Effector memory CD8-positive, alpha-beta T cell (primary cell): ENCODE measurements at regions not wholly inside any gene's neighbourhood (a gene's known extent, or its start where the extent isn't known, plus 50 kb on each side); places are given as distances from the start of the nearest gene placed in this dataset.

Experiments used
- ATAC-seq: fragments of 150-1000 bp; cut with Tn5 transposase; replicated peaks from 2 replicates; pipeline ENCODE4 v1.10.0; 2021; ENCODE audit warnings: mild to moderate bottlenecking, moderate library complexity
- DNase-seq, 3 experiments: peaks; one replicate each; pipeline ENCODE4 v3.0.0; 2021
- H3K27ac Mint-ChIP-seq, 2 donors: one replicate each; pipeline ENCODE4 v1.8.0; 2022; ENCODE audit warnings: mild to moderate bottlenecking in 2 of 2, mixed read lengths in 2 of 2, moderate library complexity in 2 of 2
- H3K27me3 Mint-ChIP-seq, 2 donors: one replicate each; pipeline ENCODE4 v1.8.0; 2022; ENCODE audit warnings: mixed read lengths in 2 of 2
- H3K36me3 Mint-ChIP-seq: one replicate; pipeline ENCODE4 v1.8.0; 2022; ENCODE audit warnings: mild to moderate bottlenecking, moderate library complexity, mixed read lengths; ENCODE audit not compliant: insufficient read depth
- H3K4me1 Mint-ChIP-seq, 2 donors: one replicate each; pipeline ENCODE4 v1.8.0; 2022; ENCODE audit warnings: low read depth in 2 of 2, mixed read lengths in 2 of 2
- H3K4me3 Mint-ChIP-seq, 2 donors: one replicate each; pipeline ENCODE4 v1.8.0; 2022; ENCODE audit warnings: mild to moderate bottlenecking in 2 of 2, mixed read lengths in 2 of 2, moderate library complexity in 2 of 2
- H3K9me3 Mint-ChIP-seq, 2 donors: one replicate each; pipeline ENCODE4 v1.8.0; 2022; ENCODE audit warnings: mixed read lengths in 2 of 2

GRCh38 chr13:39867807-39868206, 212.3 kb downstream of the COG6 start:
- no peaks in the 10 kb centered on the region for H3K9me3 Mint-ChIP-seq
- H3K4me3 Mint-ChIP-seq: no peak overlapping the region
- DNase-seq (no peak), ATAC-seq (no peak)
- H3K27ac Mint-ChIP-seq: no peak overlapping the region
- H3K36me3 Mint-ChIP-seq: no peaks in the 10 kb centered on the region
- H3K27me3 Mint-ChIP-seq: peaks cover 21 to 32% of the 10 kb centered on the region in 2 donors
- no peaks in the 10 kb centered on the region for H3K4me1 Mint-ChIP-seq

DNA sequence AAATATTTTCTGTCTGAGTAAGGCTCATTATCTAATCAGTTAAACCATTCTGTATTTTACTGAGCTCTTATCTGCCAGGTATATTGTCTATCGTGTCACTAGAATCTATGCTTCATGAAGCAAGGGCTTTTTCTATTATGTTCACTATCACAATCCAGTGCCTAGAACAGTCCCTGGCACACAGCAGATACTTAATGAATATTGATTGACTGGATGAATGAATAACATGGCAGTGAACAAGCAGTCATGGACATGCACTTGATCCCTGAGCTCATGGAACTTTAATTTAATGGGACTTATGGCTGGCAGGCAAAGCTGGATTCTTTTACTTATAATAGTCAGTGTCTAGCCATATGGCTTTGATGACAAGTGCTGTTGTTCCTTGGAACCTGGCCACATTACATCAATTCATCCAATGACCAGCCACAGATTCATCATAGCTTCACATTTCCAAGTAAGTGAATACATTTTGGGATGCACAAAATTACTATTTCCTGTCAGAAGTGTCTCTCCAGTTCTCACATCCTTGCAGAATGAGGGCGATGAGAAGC, 214.8 kb downstream of the COG6 start:
- H3K9me3 Mint-ChIP-seq: no peaks in the 10 kb centered on the region

DNA sequence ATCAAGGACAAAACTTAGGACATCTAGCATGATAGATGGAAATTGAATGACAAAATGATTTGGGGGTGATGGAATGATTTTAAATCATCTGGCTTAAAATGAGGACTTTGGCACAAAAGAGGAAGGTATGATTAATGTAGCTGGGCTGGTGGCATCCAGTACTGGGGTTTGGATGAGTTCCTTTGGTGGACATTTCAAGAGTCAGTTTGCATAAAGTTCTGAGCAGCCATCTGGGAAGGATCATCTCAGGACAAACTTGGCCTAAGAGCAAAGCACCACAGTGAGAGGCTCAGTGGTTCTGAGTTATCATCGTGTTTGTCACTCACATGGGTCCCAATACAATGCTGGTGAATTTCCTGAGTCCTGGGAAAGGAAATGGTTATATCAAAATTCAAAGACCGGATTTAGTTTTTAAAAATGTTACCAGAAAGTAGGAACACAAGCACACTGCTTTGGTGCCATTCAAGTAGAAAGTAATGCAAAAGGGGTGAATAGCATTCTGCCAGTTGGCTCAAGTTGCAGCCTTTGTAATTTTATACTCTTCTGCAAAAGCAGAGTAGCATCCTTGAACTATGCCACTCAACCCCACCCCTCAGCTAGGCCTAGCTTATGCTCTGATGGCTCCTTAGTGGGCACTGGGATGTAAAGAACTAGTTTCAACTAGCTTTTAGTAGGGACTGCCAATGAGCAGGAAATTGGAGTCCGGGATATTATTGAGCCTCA, 219.0 kb downstream of the COG6 start:
- Mint-ChIP-seq H3K27ac (no peak overlapping the region), H3K9me3 (no peaks in the 10 kb centered on the region), H3K36me3 (no peaks in the 10 kb centered on the region), H3K27me3 (peaks cover 14 to 16% of the 10 kb centered on the region in 2 donors), H3K4me1 (no peaks in the 10 kb centered on the region), H3K4me3 (no peak overlapping the region)
- no peak for ATAC-seq
- DNase-seq: no peak

More for the DNA sequence above, 214.8 kb downstream of the COG6 start:
- Mint-ChIP-seq H3K4me3 (no peak overlapping the region), H3K4me1 (no peaks in the 10 kb centered on the region), H3K36me3 (no peaks in the 10 kb centered on the region), H3K27ac (no peak overlapping the region), H3K27me3 (peaks cover 21 to 32% of the 10 kb centered on the region in 2 donors)
- ATAC-seq (no peak), DNase-seq (no peak)

DNA sequence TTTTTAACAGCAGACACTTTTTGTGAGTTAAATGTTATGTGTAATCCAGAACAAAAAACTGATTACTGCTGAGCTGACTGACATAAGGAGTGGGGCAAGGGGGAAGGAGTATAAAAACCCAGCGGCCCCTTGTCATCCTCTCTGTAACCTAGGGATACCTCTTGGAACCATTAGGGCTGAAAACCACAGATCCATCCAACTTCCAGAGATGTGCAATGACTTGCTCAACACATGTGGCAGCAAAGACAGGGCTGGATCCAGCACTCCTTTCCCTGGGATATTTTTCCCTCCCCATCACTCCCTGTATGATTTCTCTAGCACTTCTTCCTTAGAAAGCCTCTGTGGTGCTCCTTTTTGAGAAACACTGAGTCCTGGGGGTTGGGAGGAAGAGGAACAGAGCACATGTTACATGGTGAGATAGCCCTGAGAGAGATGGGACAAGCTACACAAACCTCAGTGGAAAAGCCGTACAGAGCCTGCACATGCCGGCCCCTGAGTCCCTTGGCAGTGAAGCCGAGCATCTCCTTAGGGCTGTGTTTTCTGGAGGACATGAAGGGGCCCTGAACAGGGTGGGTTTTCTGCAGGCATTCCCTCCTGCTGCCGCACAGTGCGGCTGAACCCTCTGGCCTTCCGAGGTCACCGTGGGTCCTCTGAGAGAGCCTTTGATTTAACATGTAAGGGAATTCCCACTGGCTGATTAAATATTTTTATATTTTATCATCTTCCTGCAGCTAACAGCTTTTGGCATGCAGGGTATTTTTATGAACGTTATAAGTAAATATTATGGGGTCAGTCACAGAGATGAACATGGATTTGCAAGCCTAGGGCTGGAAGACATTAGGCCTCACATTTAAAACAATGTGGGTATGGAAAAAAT, 219.9 kb downstream of the COG6 start:
- H3K9me3 Mint-ChIP-seq: no peaks in the 10 kb centered on the region
- no peak for DNase-seq
- H3K4me1 Mint-ChIP-seq: no peaks in the 10 kb centered on the region
- no peaks in the 10 kb centered on the region for H3K36me3 Mint-ChIP-seq
- no peak overlapping the region for H3K27ac Mint-ChIP-seq
- peaks cover 15 to 24% of the 10 kb centered on the region in 2 donors for H3K27me3 Mint-ChIP-seq
- no peak for ATAC-seq
- no peak overlapping the region for H3K4me3 Mint-ChIP-seq

GRCh38 chr13:39876258-39876657, 220.8 kb downstream of the COG6 start:
- H3K4me1 Mint-ChIP-seq: no peaks in the 10 kb centered on the region
- H3K9me3 Mint-ChIP-seq: no peaks in the 10 kb centered on the region
- no peak overlapping the region for H3K27ac Mint-ChIP-seq
- H3K36me3 Mint-ChIP-seq: no peaks in the 10 kb centered on the region
- H3K27me3 Mint-ChIP-seq: peaks cover 24 to 33% of the 10 kb centered on the region in 2 donors
- ATAC-seq (no peak), DNase-seq (no peak)
- H3K4me3 Mint-ChIP-seq: no peak overlapping the region

- DNase-seq (no peak), ATAC-seq (no peak)
- H3K36me3 Mint-ChIP-seq: no peaks in the 10 kb centered on the region
- H3K27me3 Mint-ChIP-seq: peaks cover 27 to 39% of the 10 kb centered on the region in 2 donors
- no peak overlapping the region for H3K4me3 Mint-ChIP-seq
- no peak overlapping the region for H3K27ac Mint-ChIP-seq
- no peaks in the 10 kb centered on the region for H3K4me1 Mint-ChIP-seq
- peaks cover 0 to 2% of the 10 kb centered on the region in 2 donors for H3K9me3 Mint-ChIP-seq
These were observed 221.7 kb downstream of the COG6 start for GRCh38 chr13:39877134-39877533.

- DNase-seq: no peak
- Mint-ChIP-seq H3K4me1 (no peaks in the 10 kb centered on the region), H3K27ac (no peak overlapping the region), H3K4me3 (no peak overlapping the region), H3K27me3 (peaks cover 27 to 39% of the 10 kb centered on the region in 2 donors), H3K9me3 (peaks cover 0 to 4% of the 10 kb centered on the region in 2 donors), H3K36me3 (no peaks in the 10 kb centered on the region)
- no peak for ATAC-seq
These were observed 224.0 kb downstream of the COG6 start for GRCh38 chr13:39879286-39880035.

- H3K4me3 Mint-ChIP-seq: no peak overlapping the region
- DNase-seq (no peak), ATAC-seq (no peak)
- no peak overlapping the region for H3K27ac Mint-ChIP-seq
- H3K36me3 Mint-ChIP-seq: no peaks in the 10 kb centered on the region
- H3K4me1 Mint-ChIP-seq: no peaks in the 10 kb centered on the region
- peaks cover 34 to 47% of the 10 kb centered on the region in 2 donors for H3K27me3 Mint-ChIP-seq
- H3K9me3 Mint-ChIP-seq: peaks cover 4 to 9% of the 10 kb centered on the region in 2 donors
These were observed 225.9 kb downstream of the COG6 start for GRCh38 chr13:39881383-39881782.

- peaks cover 34 to 47% of the 10 kb centered on the region in 2 donors for H3K27me3 Mint-ChIP-seq
- no peaks in the 10 kb centered on the region for H3K36me3 Mint-ChIP-seq
- H3K9me3 Mint-ChIP-seq: peaks cover 4 to 9% of the 10 kb centered on the region in 2 donors
- no peak overlapping the region for H3K27ac Mint-ChIP-seq
- no peaks in the 10 kb centered on the region for H3K4me1 Mint-ChIP-seq
- no peak overlapping the region for H3K4me3 Mint-ChIP-seq
- no peak for DNase-seq
- ATAC-seq: no peak
These were observed 226.4 kb downstream of the COG6 start for GRCh38 chr13:39881887-39882286.

GRCh38 chr13:39884166-39884565, 228.7 kb downstream of the COG6 start:
- no peak for ATAC-seq
- no peak overlapping the region for H3K4me3 Mint-ChIP-seq
- no peaks in the 10 kb centered on the region for H3K36me3 Mint-ChIP-seq
- no peaks in the 10 kb centered on the region for H3K4me1 Mint-ChIP-seq
- no peak for DNase-seq
- peaks cover 4 to 9% of the 10 kb centered on the region in 2 donors for H3K9me3 Mint-ChIP-seq
- peaks cover 35% of the 10 kb centered on the region in 2 donors for H3K27me3 Mint-ChIP-seq
- no peak overlapping the region for H3K27ac Mint-ChIP-seq

GRCh38 chr13:39886336-39886735, 230.9 kb downstream of the COG6 start:
- Mint-ChIP-seq H3K9me3 (peaks cover 4 to 9% of the 10 kb centered on the region in 2 donors), H3K4me1 (no peaks in the 10 kb centered on the region), H3K27ac (no peak overlapping the region), H3K27me3 (peaks cover 13 to 18% of the 10 kb centered on the region in 2 donors), H3K4me3 (no peak overlapping the region), H3K36me3 (no peaks in the 10 kb centered on the region)
- ATAC-seq (no peak), DNase-seq (no peak)

DNA sequence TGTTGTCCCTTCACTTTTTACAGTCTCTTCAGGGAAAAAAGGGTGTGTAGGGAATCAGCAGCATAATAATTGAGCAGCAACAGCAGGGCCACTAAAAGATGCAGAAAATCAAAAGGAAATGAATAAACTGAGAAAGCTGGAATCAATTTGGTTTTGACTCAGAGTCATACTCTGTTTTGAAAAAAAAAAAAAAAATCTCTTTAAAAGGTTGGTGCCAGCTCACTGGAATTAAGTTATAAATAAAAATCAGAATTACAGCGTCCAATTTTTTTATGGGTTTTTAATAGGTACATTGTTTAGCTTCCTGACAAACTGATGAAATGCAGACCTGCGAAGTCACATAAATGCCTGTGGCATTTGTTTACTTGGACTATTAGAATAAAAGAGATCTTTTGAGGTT, 231.9 kb downstream of the COG6 start:
- H3K4me1 Mint-ChIP-seq: no peaks in the 10 kb centered on the region
- no peak overlapping the region for H3K4me3 Mint-ChIP-seq
- no peak overlapping the region for H3K27ac Mint-ChIP-seq
- no peaks in the 10 kb centered on the region for H3K36me3 Mint-ChIP-seq
- ATAC-seq (no peak), DNase-seq (no peak)
- peaks cover 0 to 9% of the 10 kb centered on the region in 2 donors for H3K9me3 Mint-ChIP-seq
- peaks cover 9 to 16% of the 10 kb centered on the region in 2 donors for H3K27me3 Mint-ChIP-seq
